ENCODE measurements at regions not wholly inside any gene's neighbourhood (a gene's known extent, or its start where the extent isn't known, plus 50 kb on each side); places are given as distances from the start of the nearest gene placed in this dataset.

GRCh38 chr4:81651243-81651899 is 179.7 kb upstream of the RASGEF1B start:
- DNase-seq = no peak

DNA sequence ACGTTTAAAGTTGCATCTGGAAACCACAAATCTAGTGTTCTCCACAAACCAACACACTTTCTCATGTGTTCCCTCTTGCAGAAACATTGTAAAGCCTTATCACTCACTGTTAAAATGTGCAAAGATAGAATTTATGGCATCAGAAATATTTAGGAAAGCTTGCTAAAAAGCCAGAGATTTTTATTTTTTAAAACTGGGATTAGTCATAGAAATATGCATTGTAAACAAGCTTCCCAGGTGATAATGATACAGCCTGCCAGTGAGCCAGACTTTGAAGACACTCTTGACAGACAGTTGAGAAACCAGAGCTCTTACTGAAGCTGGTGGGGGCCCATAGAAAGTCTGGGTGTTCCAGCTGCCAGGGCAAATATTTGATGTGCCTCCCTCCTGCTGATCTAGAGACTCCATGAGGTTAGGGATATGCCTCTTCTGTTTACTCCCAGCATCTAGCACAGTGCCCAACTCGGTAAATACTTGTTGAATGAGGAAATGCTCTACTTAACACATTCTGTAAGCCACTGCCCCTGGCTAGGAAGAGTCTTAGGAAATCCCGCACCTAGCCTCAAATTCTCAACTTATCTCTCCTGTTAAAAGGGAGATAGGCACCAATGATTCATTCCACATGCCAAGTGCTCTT is 179.0 kb upstream of the RASGEF1B start:
- DNase-seq = no peak

DNA sequence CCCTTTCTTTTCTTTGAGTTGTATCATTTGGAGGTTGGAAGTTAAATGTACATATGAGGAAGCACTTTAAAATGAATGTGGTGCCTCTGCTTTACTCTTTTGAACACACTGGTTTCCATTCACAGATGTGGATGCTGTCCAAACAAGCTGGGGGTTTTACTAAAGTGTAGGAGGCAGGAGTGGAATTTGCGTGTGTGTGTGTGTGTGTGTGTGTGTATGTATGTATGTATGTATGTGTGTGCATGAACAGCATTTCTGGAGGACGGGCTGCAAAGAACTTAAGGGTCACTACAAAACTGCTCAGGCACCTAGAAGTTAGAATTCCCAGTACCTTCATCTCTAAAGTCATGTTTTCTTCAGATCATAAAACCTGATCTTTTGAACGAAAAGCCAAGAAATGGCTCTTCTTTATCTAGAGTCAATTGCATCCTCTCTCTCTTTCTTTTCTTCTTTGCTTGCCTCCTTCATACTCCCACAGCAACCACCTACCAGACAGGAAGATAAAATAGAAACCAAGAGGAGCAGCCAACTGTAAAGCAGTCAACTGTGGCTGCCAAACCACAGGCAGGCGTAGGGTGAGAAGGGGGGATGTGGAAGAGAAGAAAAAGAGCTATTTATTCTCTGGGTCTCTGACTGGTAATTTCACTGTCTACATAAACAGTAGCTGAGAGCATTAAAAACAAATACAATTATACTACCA is 177.0 kb upstream of the RASGEF1B start:
- no peak for DNase-seq

DNA sequence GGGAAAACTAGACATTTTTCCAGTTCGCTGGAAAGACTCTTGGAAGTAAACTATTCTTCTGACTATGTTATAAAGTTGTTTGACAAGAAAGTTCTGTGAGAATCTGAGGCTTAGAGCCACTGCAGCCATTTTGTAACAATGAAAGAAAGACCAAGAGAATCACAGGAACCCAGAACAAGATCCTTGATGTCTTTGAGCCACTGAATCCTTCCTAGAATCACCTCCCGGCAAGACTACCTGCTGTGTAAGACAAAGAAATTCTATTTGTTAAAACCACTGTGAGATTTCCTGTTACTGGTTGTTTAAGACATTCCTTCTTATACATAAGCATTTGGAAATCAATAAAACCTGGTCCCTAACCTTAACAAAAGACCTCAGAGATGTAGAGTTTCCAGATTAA is 175.7 kb upstream of the RASGEF1B start:
- no peak for DNase-seq

GRCh38 chr4:81642543-81642942 is 170.8 kb upstream of the RASGEF1B start:
- no peak for DNase-seq

DNA sequence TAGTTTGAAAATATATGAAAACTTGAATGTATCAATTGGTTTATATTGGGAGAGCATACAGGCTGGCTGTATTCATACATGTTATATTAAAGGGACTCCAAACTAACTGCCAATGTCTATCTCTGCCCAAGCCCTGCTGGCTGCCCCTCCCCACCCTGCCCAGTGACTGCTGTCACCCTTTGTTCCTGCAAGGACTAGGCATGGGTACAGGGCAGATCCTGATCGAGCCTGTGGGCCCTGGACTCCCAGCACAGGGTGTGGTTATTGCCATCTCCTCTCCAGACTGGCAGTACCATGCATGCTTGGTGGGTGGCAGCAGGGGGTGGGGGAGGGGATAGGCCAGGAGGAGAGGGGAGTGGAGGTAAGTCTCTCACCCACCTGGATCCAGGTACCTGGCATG is 167.5 kb upstream of the RASGEF1B start:
- DNase-seq = no peak

DNA sequence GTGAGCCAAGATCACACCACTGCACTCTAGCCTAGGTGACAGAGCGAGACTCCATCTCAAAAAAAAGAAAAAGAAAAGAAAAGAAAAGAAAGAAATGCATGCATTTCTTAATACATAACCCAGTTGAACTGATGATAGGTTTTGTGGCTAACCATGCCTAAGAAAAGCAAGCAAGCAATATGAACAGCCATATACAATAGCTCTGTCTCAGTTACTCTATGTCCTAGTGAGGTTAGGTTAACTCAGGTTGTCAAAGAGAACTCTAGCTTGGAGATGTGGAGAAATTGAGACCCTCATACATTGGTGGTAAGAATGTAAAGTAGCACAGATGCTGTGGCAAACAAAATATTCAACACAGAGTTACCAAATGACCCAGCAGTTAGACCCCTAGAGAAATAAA is 167.0 kb upstream of the RASGEF1B start:
- no peak for DNase-seq

GRCh38 chr4:81635739-81636138 is 164.0 kb upstream of the RASGEF1B start:
- no peak for DNase-seq

- DNase-seq = no peak
These were observed 163.3 kb upstream of the RASGEF1B start for GRCh38 chr4:81634766-81635549.

DNA sequence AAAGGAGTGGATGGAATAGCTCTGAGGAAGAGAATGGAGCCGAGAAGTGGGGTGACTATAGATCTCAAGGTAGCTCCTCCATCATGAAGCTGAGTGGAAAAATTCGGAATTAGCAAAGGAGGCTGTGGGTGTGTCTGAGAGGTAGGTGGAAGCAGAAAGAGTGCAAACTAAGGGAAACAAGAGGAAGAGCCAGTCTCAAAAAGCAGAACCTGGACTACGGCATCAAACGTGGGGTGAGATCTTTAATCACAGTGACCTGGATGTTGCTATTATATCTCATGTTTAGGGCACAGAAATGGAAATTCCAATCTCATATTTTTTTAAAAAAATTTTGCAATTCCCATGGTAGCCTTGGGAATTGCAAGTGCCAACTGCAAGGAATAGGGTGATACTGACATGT is 162.5 kb upstream of the RASGEF1B start:
- no peak for DNase-seq

GRCh38 chr4:81632581-81633299 is 161.0 kb upstream of the RASGEF1B start:
- no peak for DNase-seq

GRCh38 chr4:81631958-81632441 is 160.3 kb upstream of the RASGEF1B start:
- no peak for DNase-seq

DNA sequence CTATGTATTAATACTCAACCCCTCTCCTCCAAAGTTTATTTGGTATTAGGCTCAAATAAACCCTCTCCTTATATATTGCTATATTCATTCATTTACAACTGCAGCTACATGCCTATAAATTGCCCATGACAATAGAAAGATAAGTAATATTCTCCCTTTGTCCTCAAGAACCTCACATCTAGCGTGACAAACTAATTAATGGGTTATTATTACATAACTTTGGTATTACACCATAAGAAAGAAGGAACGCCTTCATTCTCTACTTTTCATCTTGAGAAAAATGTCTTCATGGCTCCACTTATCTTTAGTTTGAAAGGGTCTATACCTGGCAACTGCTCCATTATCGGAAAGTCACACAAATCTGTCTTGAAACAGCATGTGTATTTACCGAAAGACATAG is 157.7 kb upstream of the RASGEF1B start:
- no peak for DNase-seq

GRCh38 chr4:81628489-81628888 is 156.8 kb upstream of the RASGEF1B start:
- DNase-seq = no peak

GRCh38 chr4:81627590-81627989 is 155.9 kb upstream of the RASGEF1B start:
- DNase-seq = no peak

- no peak for DNase-seq
These were observed 155.1 kb upstream of the RASGEF1B start for GRCh38 chr4:81626851-81627250.

- no peak for DNase-seq
These were observed 154.0 kb upstream of the RASGEF1B start for GRCh38 chr4:81625422-81626417.

DNA sequence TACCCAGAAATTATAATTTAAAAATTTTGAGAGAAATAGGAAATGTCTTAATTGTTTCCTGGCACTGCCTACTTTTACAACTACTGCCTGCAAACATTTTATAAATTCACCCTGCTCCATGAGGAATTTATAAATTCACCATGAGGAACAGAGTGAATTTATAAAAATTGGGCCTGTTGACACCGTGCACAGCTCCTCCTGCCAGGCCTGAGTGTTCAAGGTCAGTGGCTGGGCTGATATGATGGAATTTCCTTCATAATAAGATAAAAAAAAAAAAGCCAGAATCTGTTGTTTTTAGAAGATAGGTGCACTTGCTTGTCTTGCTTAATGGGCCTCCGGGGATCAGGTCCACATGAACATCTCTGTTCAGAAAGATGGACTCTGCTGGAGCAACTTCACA is 151.7 kb upstream of the RASGEF1B start:
- no peak for DNase-seq

DNA sequence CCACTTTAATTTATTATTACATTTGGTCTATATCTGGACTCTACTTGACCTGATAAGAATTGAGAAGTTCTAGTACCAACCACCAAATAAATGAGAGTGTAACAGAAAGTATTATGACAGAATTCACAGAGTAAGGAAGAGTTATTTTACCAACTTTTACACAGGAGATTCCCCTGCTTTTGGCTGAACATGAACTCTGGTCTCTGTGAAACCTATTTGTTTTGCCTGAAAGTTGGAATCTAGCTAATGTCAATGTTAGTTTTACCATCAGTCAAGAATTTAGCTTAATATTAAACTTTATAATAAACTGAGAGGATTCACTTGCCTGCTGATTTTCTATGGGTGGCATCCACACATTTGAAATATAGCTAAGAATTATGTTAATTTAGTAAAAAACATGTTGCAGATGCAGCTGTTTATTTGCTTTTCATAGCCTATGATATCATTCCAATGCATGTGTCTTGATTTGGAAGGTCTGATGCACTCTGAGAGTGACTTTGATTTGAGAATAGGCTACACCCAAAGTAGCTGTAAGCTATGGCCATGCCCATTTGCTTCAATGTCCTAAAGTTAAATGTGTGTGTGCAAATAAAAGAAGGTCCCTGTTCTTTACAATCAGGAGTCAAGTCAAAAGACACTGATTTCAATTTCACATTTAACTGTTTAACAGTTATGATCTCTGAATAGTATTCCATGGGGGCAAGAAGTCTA is 150.9 kb upstream of the RASGEF1B start:
- DNase-seq = no peak

DNA sequence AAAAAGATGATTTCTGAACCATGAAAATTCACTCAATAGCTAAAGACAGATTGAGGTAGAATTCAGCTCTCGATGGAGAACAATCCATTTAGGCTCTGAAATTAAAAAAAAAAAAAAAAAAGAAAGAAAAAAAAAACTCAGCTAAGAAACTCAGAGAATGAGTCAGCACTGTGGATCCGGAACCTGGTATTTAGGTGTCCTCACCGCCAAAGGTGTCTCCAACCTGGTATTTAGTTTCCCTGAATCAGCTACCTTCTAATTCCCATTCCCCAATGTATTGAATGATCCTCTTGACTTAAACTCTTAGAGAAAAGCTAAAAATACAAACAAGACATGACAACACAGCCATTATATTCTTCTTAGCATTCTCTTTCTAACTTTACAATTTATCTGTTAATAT is 150.3 kb upstream of the RASGEF1B start:
- no peak for DNase-seq

GRCh38 chr4:81621490-81621889 is 149.8 kb upstream of the RASGEF1B start:
- no peak for DNase-seq

All from dermis blood vessel endothelial cell (primary cell).